Activated naive CD8-positive, alpha-beta T cell treated with anti-CD3 and anti-CD28 coated beads, Interleukin-2, amount 50 U/mL, for 16 hours (primary cell): ENCODE measurements at regions not wholly inside any gene's neighbourhood (a gene's known extent, or its start where the extent isn't known, plus 50 kb on each side); places are given as distances from the start of the nearest gene placed in this dataset.
"Not testable (repeated sequence)": the region's sequence is repeated elsewhere in the genome, so short reads cannot be mapped to it uniquely, and the experiment has no call there.

Experiments
- DNase-seq: peaks from one replicate; pipeline ENCODE4 v3.0.0-alpha.2; 2020; ENCODE audit warnings: low read depth, low spot score

- no peak for DNase-seq
Observed at GRCh38 chr3:177705976-177706823, 508.9 kb upstream of the TBL1XR1 start.

GRCh38 chr3:177709470-177709869 lies 512.2 kb upstream of the TBL1XR1 start:
- DNase-seq: not testable (repeated sequence)

- no peak for DNase-seq
Observed at GRCh38 chr3:177710506-177710905, 513.2 kb upstream of the TBL1XR1 start.

GRCh38 chr3:177711637-177712036 lies 514.4 kb upstream of the TBL1XR1 start:
- DNase-seq: no peak

- DNase-seq: no peak
Observed at GRCh38 chr3:177713928-177714900, 516.9 kb upstream of the TBL1XR1 start.

GRCh38 chr3:177714945-177715344 lies 517.7 kb upstream of the TBL1XR1 start:
- no peak for DNase-seq

GRCh38 chr3:177715980-177716379 lies 518.7 kb upstream of the TBL1XR1 start:
- DNase-seq: no peak

- not testable (repeated sequence) for DNase-seq
Observed at GRCh38 chr3:177720927-177721326, 523.6 kb upstream of the TBL1XR1 start.

- no peak for DNase-seq
Observed at GRCh38 chr3:177721864-177722785, 524.8 kb upstream of the TBL1XR1 start.

GRCh38 chr3:177724020-177724638 lies 526.8 kb upstream of the TBL1XR1 start:
- DNase-seq: no peak

- no peak for DNase-seq
Observed at GRCh38 chr3:177725165-177725564, 527.9 kb upstream of the TBL1XR1 start.

GRCh38 chr3:177726807-177727206 lies 529.5 kb upstream of the TBL1XR1 start:
- DNase-seq: no peak

- no peak for DNase-seq
Observed at GRCh38 chr3:177729956-177730681, 532.8 kb upstream of the TBL1XR1 start.

- no peak for DNase-seq
Observed at GRCh38 chr3:177730814-177731213, 533.5 kb upstream of the TBL1XR1 start.

GRCh38 chr3:177731644-177732268 lies 534.5 kb upstream of the TBL1XR1 start:
- no peak for DNase-seq

GRCh38 chr3:177733233-177733632 lies 536.0 kb upstream of the TBL1XR1 start:
- no peak for DNase-seq

- no peak for DNase-seq
Observed at GRCh38 chr3:177733936-177734335, 536.7 kb upstream of the TBL1XR1 start.

- DNase-seq: no peak
Observed at GRCh38 chr3:177735431-177735830, 538.1 kb upstream of the TBL1XR1 start.

GRCh38 chr3:177739461-177739860 lies 542.2 kb upstream of the TBL1XR1 start:
- no peak for DNase-seq

GRCh38 chr3:177740254-177740653 lies 543.0 kb upstream of the TBL1XR1 start:
- no peak for DNase-seq
